HG02970 (cell line): ENCODE measurements at regions not wholly inside any gene's neighbourhood (a gene's known extent, or its start where the extent isn't known, plus 50 kb on each side); places are given as distances from the start of the nearest gene placed in this dataset.

Experiments
- ATAC-seq: cut with Tn5 transposase; IDR thresholded peaks from one replicate; pipeline ENCODE4 v1.9.1; 2021; ENCODE audit warnings: mild to moderate bottlenecking, moderate library complexity, moderate number of reproducible peaks; ENCODE audit not compliant: unreplicated experiment, low FRiP score

- ATAC-seq = no peak
These were observed 207.6 kb upstream of the CCDC150 start for GRCh38 chr2:196431957-196432356.

GRCh38 chr2:196433116-196433515 lies 206.4 kb upstream of the CCDC150 start:
- ATAC-seq = no peak

GRCh38 chr2:196434217-196434616 lies 205.3 kb upstream of the CCDC150 start:
- ATAC-seq = no peak

GRCh38 chr2:196435189-196435588 lies 204.3 kb upstream of the CCDC150 start:
- ATAC-seq = no peak

- ATAC-seq = no peak
These were observed 201.9 kb upstream of the CCDC150 start for GRCh38 chr2:196437626-196438025.

- ATAC-seq = no peak
These were observed 199.8 kb upstream of the CCDC150 start for GRCh38 chr2:196439760-196440159.

- no peak for ATAC-seq
These were observed 199.1 kb upstream of the CCDC150 start for GRCh38 chr2:196440413-196440812.

- no peak for ATAC-seq
These were observed 198.0 kb upstream of the CCDC150 start for GRCh38 chr2:196441527-196441926.

- no peak for ATAC-seq
These were observed 197.3 kb upstream of the CCDC150 start for GRCh38 chr2:196442211-196442610.

GRCh38 chr2:196444442-196444841 lies 195.1 kb upstream of the CCDC150 start:
- ATAC-seq = no peak

- no peak for ATAC-seq
These were observed 193.5 kb upstream of the CCDC150 start for GRCh38 chr2:196445991-196446390.

- ATAC-seq = no peak
These were observed 191.0 kb upstream of the CCDC150 start for GRCh38 chr2:196448407-196449079.

GRCh38 chr2:196449083-196449482 lies 190.4 kb upstream of the CCDC150 start:
- no peak for ATAC-seq

GRCh38 chr2:196452758-196453157 lies 186.8 kb upstream of the CCDC150 start:
- ATAC-seq = no peak

GRCh38 chr2:196453613-196454047 lies 185.9 kb upstream of the CCDC150 start:
- ATAC-seq = peak; percentile 56

GRCh38 chr2:196454492-196454891 lies 185.0 kb upstream of the CCDC150 start:
- no peak for ATAC-seq

GRCh38 chr2:196459539-196459938 lies 180.0 kb upstream of the CCDC150 start:
- no peak for ATAC-seq

- ATAC-seq = no peak
These were observed 175.8 kb upstream of the CCDC150 start for GRCh38 chr2:196463706-196464105.

- no peak for ATAC-seq
These were observed 175.2 kb upstream of the CCDC150 start for GRCh38 chr2:196464311-196464710.

GRCh38 chr2:196466581-196466980 lies 172.9 kb upstream of the CCDC150 start:
- no peak for ATAC-seq

GRCh38 chr2:196468394-196468793 lies 171.1 kb upstream of the CCDC150 start:
- ATAC-seq = no peak

GRCh38 chr2:196473617-196474016 lies 165.9 kb upstream of the CCDC150 start:
- no peak for ATAC-seq

- ATAC-seq = no peak
These were observed 163.9 kb upstream of the CCDC150 start for GRCh38 chr2:196475611-196476010.
